Activated CD4-positive, CD25-positive, alpha-beta regulatory T cell treated with anti-CD3 and anti-CD28 coated beads, Interleukin-2, amount 50 U/mL, for 72 hours (primary cell): ENCODE measurements at regions not wholly inside any gene's neighbourhood (a gene's known extent, or its start where the extent isn't known, plus 50 kb on each side); places are given as distances from the start of the nearest gene placed in this dataset.

Experiments
- DNase-seq: peaks from one replicate; pipeline ENCODE4 v3.0.0; 2021

DNA sequence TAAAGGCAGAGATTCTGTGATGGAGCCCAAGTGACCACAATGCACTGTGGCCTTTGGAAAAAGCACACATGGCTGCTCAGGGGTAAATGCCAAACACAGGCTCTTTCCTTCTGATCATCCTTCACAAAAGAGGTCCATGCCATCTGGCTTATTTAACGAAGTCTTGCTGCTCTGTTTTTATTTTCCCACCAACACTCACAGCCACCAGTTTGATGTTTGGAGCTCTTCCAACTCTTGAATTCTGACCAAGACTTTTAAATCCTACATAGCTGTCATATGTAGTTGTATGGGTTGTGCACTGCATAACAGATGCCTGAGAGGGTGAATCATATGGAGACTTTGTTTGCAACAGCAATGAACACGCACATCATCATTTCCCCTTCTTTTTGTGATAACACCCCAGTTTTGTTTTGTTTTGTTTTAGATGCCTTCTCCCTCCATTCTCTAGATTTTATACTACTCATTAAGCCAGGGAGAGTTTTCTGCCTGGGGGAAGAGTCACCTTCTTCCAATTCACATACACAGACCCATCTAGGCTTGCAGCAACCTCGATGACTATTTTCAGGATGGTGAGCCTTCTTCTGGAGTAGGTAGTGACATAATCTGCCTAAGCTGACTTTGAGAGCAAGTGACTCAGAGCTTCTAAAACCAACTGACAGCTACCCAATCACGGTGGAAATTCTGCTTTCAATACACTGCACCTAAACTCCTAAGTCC is 145.2 kb upstream of the WSCD2 start:
- DNase-seq = no peak

DNA sequence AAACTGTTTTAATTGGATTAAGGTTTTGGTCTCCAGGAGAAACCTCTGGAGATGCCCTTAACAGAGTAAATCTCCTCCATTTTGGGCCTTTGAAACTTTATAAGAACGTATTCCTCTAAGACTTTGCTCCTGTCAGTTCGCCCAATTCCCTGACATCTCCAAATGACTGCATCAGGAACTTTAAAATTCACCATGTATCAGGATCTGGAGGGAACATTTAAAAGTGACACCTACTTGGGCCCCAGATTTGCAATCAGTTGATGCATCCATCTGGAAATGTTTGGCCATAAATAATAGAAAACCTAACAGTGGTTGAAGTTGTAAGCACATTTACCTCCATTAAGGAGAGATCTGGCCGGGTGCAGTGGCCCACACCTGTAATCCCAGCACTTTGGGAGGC is 144.1 kb upstream of the WSCD2 start:
- no peak for DNase-seq

DNA sequence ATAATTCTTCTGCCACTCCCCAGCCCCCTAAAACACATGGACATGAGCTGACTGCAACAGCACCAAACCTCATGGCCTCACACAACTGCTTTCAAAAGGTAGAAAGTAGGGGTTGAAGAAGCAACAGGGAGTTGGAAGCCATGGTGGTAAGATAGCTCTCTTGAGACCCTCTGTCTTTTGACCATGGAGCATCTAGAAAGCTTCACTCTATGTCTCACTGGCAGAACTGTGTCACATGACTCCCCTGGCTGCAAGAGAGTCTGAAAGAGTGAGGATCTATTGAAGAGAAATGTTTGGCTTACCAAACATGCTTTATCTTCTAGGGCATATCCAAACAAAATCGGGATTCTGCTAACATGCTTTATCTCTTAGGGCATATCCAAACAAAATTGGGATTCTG is 142.9 kb upstream of the WSCD2 start:
- DNase-seq = no peak

DNA sequence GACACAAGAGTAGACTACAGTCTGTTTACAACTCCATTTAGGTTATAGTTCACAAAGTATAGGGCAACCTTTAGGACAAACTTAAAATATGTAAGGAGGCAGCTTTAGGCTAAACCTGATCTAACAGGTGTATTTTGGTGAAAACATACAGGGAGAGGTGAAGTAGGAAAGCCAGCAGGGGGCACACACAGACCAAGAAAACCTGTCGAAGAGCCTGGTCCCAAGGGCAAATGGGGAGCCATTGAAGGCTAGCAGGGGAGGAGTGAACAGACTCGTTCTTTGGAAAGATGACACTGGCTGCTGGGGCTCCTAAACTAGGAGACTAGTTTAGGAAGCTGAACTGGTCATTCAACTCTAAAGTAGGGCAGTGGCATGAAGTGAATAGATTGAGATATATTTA is 138.8 kb upstream of the WSCD2 start:
- DNase-seq = no peak

DNA sequence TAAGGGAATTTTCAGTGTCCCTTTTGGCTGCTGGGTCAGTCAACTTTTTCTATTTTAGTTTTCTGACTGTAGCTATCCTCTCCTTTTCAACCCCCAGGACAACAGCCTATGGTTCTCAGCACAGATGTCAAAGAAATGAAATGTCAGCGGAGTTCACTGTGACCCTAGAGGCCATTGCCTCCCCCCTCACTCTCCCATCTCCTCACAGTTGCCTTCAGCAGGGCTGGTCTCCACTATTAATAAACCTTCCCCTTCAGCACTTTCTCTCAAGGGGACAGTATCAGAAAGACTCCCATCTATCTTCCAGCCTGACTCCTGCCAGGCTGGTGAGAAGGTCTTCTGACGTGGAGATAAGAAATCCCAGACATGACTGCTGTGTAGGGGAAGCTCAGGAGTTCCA is 137.1 kb upstream of the WSCD2 start:
- no peak for DNase-seq

DNA sequence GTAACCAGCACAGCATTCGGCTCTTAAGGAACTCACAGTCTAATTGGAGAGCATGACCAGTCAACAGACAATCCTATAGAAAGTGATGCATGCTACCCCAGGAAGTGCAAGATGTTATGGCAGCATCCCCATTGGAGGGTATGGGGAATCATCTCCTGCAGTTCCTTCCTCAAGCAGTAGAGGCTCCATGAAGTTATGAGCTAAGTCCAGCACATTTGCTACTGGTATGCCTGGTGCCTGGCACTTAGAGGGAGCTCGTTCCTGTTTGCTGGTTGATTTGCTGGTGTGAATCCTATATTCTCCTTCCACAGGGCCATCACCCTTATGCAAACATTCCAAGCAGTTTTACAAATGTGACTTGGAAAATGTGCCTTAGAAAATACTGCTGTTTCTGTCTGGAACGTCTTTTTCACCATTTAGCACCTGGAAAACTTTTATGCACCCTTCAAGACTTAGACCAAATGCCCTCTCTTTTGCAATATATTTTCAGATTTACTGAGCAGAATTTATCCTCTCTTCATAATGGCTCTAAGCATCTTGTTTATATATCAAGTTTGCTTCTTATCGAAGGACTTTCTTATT is 136.1 kb upstream of the WSCD2 start:
- no peak for DNase-seq

DNA sequence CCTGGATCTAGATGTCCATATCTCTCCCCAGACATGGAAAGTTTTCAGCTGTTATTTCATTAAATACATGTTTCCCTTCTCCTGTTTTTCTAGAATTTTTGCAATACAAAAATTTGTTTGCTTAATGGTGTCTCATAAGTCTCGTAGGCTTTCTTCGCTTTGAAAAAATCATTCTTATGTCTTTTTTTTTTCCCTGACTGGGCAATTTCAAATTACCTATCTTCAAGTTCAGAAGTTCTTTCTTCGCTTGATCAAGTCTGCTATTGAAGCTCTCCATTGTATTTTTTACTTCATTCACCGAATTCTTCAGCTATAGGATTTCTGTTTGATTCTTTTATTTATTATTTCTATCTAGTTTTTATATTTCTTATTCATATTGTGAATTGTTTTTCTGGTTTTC is 130.2 kb upstream of the WSCD2 start:
- no peak for DNase-seq

DNA sequence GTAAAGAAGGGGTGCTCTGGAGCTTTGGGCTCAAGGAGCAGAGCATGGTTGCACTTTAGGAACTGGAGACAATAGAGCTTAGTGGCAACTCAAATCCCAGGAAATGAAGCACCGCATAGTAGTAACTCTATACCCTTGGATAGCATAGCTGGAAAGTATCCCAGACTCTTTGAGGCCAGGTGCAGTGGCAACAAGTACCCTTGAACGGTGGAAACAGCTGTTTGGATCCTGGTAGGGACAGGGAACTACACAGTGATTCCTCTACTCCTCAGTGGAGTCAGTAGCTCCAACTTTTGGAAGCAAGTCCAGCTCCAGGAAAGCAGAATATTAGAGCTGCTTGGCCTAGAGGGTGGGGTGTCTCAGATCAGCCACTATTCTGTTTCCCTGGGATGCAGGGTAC is 129.0 kb upstream of the WSCD2 start:
- no peak for DNase-seq

DNA sequence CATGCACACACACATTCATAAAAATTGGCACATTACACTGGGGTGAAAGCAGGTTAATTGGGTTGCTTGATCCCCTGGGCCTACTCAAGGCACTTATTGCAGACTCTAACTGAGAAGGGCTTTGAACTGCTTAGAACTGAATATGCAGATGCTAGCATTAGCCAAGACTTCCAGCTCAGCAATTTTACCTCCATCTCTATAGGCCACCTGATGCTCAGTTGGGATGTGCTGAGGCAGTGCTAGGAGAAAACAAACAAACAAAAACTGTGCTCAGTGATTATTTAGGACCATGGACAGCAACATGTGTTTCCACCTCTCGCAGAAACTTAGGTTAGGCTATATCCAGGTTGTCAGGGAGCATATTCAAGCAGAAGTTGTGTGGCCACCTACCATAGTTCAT is 124.8 kb upstream of the WSCD2 start:
- no peak for DNase-seq

DNA sequence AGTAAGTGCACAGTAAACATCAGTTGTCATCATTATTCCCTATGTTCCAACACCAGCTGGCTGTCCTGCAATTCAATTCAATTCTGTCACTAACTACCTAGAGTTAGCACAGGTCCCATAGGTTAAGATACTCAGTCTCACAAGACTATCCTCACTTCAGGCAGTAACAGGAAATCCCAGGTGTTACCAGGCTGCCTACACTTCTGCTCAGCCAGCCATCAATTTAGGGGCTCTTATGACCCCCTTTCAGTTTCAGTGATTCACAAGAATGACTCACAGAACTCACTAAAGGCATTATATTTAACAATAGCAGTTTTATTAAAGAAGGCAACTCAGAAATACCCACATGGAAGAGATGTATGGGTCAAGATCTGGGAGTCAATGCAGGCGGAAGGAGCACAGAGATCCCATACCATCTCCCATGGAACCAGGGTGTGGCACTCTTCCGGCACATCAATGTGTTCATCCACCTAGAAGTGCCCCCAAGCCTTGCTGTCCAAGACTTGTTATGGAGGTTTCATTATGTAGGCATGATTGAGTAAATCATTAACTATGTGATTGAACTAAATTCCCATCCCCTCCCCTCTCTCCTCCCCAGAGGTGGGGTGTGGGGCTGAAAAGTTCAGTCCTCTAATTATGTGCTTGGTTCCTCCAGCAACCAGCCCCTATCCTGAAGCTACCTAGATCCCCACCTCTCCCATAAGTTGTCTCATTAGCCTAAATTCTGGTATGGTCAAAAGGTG is 120.8 kb upstream of the WSCD2 start:
- DNase-seq = no peak

DNA sequence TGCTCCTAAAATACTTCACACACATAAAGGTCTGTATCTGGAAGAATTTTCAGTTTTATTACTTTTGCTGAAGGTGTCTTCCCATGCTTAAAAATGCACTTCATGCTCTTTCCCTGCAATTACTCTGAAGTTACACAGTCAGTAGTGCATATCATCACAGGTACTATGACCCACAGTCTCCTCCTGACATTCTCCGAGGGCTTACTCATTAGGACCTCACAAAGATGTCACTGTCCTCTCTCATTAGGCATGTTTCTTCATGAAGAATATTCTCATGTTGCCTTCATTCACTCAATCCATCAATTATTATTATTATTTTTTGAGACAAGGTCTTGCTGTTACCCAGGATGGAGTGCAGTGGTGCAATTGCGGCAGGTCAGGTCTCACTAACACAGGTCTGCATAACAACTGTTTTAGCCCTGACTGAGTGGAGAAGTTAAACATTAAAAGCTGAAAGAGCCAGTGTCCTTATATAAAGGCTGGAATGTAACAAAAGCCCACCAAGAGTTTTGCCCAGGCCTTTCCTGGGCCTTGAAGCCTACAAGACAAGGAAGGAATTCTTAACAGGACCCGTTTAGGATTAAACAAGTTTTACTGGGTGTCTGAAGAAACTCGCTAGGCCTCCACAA is 119.5 kb upstream of the WSCD2 start:
- DNase-seq = no peak

DNA sequence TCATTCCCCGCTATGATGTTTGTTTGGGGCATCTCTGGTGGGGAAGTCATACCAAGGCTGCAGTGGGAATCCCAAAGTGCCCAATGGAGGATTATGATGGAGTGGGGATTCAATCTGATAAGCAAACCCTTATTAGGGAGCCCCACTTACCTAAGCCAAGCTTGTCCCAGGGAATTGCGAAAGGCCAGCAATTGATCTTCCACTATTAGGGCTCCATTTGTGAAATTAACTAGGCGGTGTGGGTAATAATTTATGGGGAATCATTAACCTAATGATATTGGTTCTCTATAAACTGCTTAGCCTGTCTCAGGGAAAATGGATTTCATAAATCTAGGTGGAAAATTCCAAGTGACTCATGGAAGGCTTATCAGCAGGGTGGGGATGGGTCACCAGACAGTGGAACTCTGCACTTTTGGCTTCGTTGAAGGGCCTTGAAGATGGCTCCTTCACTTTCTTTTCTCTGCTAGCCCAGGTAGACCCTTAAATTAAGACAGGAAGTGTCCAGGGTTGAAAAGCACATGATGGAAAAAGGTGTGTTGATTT is 113.0 kb upstream of the WSCD2 start:
- DNase-seq = no peak

DNA sequence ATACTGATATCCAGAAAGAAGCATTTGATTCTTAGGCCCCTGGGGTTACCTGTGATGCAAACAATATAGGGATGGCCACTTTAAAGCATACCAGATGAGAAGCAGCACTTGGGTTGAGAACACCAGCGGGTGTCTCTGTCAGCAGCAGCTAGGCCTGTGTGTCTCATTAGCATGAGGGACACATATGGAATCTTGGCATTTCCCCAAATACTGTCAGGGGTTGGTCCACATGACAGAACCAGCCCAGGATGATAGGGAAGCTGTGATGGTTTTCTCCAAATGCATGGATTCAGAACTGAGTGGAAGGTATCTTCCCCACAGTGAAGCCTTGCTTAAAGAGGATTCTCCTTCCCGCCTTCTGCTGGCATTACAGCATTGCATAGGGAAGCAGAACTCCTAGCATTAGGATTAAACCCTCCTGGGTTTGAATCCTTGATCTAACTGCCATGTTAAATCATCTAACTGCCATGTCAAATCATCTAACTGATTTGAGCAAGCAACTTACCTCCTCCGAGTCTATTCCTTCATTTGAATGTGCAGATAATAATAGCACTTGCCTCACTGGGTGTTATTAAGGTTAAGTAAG is 111.5 kb upstream of the WSCD2 start:
- DNase-seq = no peak

DNA sequence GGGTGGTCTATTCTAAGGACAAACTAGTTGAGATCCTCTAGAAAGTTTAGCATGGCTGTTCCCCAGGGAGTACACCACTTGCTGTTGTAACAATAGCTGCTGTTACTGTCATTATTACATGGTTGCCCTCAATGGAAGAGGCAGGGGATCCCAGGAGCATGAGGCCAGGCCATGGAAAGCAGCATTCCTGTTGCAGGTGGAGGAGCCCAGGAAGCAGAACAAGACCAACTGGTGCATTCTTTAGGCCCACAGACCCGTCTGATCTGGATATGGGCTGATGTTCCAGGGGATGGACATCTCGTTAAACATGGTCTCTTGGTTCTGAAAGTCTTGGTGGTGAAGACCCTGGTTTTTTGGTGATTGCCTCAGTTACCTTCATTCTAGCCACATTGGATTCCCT is 109.2 kb upstream of the WSCD2 start:
- no peak for DNase-seq

DNA sequence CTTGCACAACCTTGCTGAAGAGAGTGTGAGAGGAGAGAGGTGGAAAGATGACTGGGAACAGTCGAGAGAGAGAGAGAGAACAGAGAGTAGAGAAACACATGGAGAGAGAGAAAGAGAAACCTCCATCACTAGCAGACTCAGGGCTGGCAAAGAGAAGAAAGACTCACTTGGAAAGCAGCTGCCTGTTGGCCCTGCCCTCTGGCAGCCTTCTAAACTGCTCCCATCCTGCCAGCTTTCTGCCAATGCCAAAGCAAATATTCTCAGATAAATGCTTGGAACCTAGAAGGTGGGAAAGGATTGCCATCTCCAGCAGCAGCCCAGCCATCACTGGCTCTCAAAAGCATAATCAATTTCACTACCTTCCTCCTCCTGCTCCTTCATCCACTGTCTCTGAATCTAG is 107.9 kb upstream of the WSCD2 start:
- no peak for DNase-seq

DNA sequence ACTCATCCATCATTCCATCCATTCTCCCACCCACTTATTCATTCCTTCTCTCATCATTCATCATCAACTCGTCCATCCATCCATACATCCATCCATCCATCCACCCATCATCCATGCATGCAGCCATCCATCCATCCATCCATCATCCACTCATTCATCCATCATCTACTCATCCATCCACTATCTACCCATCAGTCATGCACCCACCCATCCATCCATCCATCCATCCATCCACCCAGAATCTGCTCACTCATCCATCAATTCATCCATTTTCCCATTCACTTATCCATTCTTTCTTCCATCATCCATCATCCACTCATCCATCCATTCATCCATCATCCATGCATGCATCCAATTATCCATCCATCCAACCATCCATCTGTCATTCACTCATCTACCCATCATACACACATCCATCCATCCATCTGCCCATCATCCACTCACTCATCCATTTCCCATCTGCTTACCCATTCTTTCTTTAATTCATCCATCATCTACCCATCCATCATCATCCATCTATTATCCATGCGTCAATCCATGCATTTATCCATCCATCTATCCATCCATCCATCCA is 107.1 kb upstream of the WSCD2 start:
- DNase-seq = no peak

DNA sequence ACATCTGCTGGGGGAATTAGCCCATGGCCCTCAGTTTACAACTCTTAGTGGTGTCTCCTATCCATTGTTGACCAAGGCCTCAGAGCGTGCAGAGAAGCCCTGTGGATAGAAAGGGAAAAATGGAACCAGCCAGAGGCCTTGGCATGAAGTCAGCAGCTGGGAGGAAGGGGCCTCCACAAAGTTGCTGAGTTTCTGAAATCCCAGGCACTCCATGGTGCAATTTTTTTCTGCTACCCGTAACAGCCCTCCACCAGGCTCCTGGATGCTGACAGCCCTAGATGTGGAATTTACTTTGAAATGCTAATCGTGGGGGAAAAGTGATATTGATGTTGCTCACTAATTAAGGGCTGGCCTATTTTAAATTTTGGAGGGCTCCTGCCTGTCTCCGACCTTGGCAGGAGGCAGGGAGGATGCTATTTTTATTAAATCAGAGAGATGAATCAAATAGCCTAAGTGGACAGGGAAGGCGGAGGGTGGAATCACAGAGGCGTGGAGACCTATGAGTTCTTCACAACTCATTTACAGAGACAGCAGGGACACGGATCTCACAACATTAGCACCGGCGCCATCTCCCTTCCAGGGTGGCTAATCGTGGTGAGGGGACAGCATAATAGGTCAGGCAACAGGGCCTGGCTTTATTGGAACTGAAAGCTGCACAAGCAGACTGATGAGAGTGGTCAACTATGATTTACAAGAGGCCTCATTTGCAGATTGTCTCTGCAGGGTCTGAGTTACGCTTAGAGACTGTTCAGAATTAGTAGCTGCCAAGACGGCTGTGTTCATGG is 99.8 kb upstream of the WSCD2 start:
- DNase-seq = no peak

DNA sequence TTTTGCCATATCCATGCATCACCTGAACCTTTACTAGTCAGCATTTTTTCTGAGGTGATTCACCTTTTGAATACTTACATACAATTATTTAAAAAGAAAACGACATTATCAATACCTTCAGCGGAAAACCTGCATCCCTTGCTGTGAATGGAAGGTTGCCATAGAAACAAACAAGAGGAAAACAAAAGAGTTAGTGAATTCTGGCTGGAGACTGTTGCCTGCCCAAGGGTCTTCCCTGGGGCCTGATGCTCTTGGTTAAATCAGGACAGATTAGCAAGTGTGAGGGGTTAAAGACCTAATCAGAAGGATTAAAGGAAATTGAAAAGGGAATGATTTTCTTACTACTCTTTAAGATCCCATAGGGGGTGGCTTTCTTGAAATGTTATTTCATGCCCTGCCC is 96.0 kb upstream of the WSCD2 start:
- no peak for DNase-seq

DNA sequence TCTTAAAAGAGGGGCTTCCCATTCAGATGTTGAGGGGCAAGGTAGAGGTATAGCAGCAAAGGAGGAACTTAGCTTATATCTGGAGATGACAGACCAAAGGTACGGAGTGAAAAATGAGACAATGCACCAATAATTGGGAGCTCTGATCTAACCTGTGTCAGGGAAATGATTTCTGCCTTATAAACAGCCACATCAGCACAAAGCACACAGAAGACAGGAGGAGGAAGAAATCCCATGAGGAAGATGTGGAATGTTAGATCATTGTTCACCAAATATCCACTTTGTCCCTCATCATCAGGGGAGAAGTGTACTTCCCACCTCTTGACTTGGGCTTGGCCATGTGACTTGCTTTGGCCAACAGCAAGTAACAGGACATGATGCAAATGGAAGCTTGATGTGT is 93.7 kb upstream of the WSCD2 start:
- no peak for DNase-seq

DNA sequence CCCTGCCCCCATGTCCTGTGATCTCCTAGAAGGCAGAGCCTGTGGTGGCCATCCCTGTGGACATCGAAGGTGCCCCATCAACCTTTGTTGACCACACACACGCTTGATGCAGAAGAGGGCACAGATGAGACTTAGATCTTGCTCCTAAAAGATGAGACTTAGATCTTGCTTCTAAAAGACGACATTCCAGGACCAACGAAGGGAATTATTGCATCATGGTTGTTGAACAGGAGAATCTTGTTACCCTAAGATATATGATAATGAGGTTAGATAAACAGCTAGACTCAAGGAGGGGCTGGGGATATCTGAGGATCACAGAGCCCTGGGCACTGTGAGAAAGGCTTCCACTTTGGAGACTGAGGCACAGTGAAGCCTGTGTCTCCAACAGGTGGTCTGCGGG is 91.1 kb upstream of the WSCD2 start:
- DNase-seq = no peak

DNA sequence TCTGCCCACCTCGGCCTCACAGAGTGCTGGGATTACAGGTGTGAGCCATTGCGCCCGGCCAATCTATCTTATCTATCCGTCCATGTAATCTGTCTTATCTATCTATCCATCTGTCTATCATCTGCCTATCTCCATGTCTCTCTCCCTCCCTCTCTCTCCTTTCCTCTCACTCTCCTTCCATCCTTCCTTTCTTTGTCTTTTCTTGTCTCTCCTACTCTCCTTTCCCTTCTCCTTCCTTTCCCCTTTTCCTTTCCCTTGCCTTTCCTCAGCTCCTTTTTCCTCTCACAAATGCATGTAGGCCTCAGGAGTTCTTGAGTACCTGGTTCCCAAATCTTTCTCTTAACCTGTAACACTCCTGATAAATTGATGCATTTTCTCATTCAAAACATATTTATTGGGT is 89.3 kb upstream of the WSCD2 start:
- no peak for DNase-seq

DNA sequence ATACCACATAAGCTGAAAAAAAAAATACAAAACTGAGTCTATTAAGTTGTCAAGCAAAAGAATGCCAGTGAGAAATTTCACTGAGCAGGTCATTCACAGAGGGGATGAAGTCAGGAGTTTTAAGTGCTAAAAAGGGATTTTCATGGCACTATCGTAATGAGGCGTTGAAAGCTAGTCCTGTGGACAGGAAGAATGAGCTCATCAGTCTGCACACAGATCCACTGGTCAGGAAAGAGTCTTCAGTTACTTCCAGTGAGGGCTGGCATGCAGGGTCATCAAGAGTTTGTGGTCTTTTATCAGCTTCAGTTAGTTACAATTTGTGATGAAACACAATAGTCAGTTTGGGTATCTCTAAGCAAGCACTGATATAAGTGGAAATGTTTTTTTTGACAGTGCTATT is 88.1 kb upstream of the WSCD2 start:
- no peak for DNase-seq
